HCT116 (cell line): ENCODE measurements at regions not wholly inside any gene's neighbourhood (a gene's known extent, or its start where the extent isn't known, plus 50 kb on each side); places are given as distances from the start of the nearest gene placed in this dataset.

Experiments
- ATAC-seq: fragments of 200-7000 bp; cut with Tn5 transposase; 2 replicates; pipeline ENCODE4 v1.9.1; 2020; ENCODE audit warnings: mild to moderate bottlenecking, moderate library complexity
- BruUV-seq: library from RNA; stranded (reverse); fragments of 400-500 nt; replicated peaks from 2 replicates; lab custom pipeline; 2021; lab: Mats Ljungman, UMichigan
- CTCF ChIA-PET: fragments of 300-600 bp; sonication (Branson Sonifier 250); formaldehyde crosslinking; loops from one replicate; lab custom pipeline; 2021; ENCODE audit warnings: antibody characterized with exemption; lab: Charles Lee
- POLR2A ChIA-PET: fragments of 300-600, 350-600 bp; sonication (Branson Sonifier 250); formaldehyde crosslinking; loops from one replicate; lab custom pipeline; 2021; ENCODE audit warnings: antibody characterized with exemption; lab: Charles Lee
- RAD21 ChIA-PET, 2 experiments: fragments of 300-600 bp; sonication (Branson Sonifier 250); formaldehyde crosslinking; loops; one replicate each; lab custom pipeline; 2023; ENCODE audit warnings: low total read pairs in 2 of 2; ENCODE audit not compliant: uncharacterized antibody in 2 of 2, unreplicated experiment in 2 of 2, low non-redundant PET in 1 of 2; lab: Charles Lee
- DNase-seq: peaks from one replicate; pipeline ENCODE4 v3.0.0-alpha.2; 2010; ENCODE audit warnings: low read depth, low spot score
- H2AFZ ChIP-seq: fragments of 200-600 bp; shearing (Covaris generic), sonication (generic); 2 replicates; pipeline ENCODE4 v1.6.1; 2017; ENCODE audit warnings: low read depth, mixed run types, mixed read lengths, antibody characterized with exemption, low read length; ENCODE audit not compliant: poor library complexity, severe bottlenecking
- H3K27ac ChIP-seq: 2 replicates; pipeline ENCODE4 v1.5.1; 2012; ENCODE audit warnings: low read depth, low read length
- H3K27me3 ChIP-seq: fragments of 200-600 bp; sonication (generic); 2 replicates; pipeline ENCODE4 v1.6.1; 2016; ENCODE audit warnings: mixed run types, low read length, mixed read lengths; ENCODE audit not compliant: insufficient read depth
- H3K36me3 ChIP-seq, 2 experiments: fragments of 200-500 bp in 1 of 2; fragments of 200-600 bp in 1 of 2; sonication (Bioruptor generic) in 1 of 2; sonication (generic) in 1 of 2; 2 replicates each; pipeline versions ENCODE4 v1.5.1 to v1.6.1; 2014 to 2016; ENCODE audit warnings: low read length in 2 of 2, inconsistent platforms in 1 of 2, mixed read lengths in 1 of 2, mixed run types in 1 of 2; ENCODE audit not compliant: insufficient read depth in 2 of 2, control insufficient read depth in 1 of 2
- H3K4me1 ChIP-seq, 2 experiments: fragments of 200-600 bp in 1 of 2; sonication (generic) in 1 of 2; 2 replicates each; pipeline versions ENCODE4 v1.5.1 to v1.6.1; 2012 to 2017; ENCODE audit warnings: low read length in 2 of 2, inconsistent platforms in 1 of 2, mild to moderate bottlenecking in 1 of 2, mixed read lengths in 1 of 2, mixed run types in 1 of 2, moderate library complexity in 1 of 2; ENCODE audit not compliant: insufficient read depth in 2 of 2, control insufficient read depth in 1 of 2
- H3K4me2 ChIP-seq: fragments of 200-600 bp; sonication (generic); 2 replicates; pipeline ENCODE4 v1.6.1; 2017; ENCODE audit warnings: mixed run types, low read length, mixed read lengths
- H3K4me3 ChIP-seq, 2 experiments: fragments of 200-600 bp in 1 of 2; sonication (generic) in 1 of 2; replicated peaks in 1 of 2; 2 replicates each; pipeline ENCODE4 v1.5.1; 2011 to 2016; ENCODE audit warnings: low read length in 2 of 2, control low read depth in 1 of 2, low read depth in 1 of 2, mild to moderate bottlenecking in 1 of 2, mixed read lengths in 1 of 2, mixed run types in 1 of 2
- H3K79me2 ChIP-seq: fragments of 200-600 bp; sonication (generic); 2 replicates; pipeline ENCODE4 v1.6.1; 2017; ENCODE audit warnings: mild to moderate bottlenecking, mixed run types, low read length, moderate library complexity, mixed read lengths; ENCODE audit not compliant: insufficient read depth
- H3K9ac ChIP-seq: fragments of 200-600 bp; sonication (generic); 2 replicates; pipeline ENCODE4 v1.6.1; 2016; ENCODE audit warnings: low read length, mixed read lengths
- H3K9me2 ChIP-seq: fragments of 200-600 bp; sonication (generic), shearing (Covaris generic); 2 replicates; pipeline ENCODE4 v1.6.1; 2017; ENCODE audit warnings: mixed run types, mild to moderate bottlenecking, moderate library complexity; ENCODE audit not compliant: insufficient read depth
- H3K9me3 ChIP-seq, 2 experiments: fragments of 200-500 bp in 1 of 2; fragments of 200-600 bp in 1 of 2; sonication (Bioruptor generic) in 1 of 2; sonication (generic) in 1 of 2; 2 replicates each; pipeline ENCODE4 v1.6.1; 2014 to 2017; ENCODE audit warnings: low read length in 2 of 2, mixed read lengths in 2 of 2, inconsistent platforms in 1 of 2, low read depth in 1 of 2, mild to moderate bottlenecking in 1 of 2, mixed run types in 1 of 2, moderate library complexity in 1 of 2; ENCODE audit not compliant: control insufficient read depth in 1 of 2, insufficient read depth in 1 of 2
- H4K20me1 ChIP-seq: fragments of 200-600 bp; sonication (generic), shearing (Covaris generic); 2 replicates; pipeline ENCODE4 v1.6.1; 2017; ENCODE audit warnings: mixed run types, mild to moderate bottlenecking, moderate library complexity; ENCODE audit not compliant: insufficient read depth
- CBX3 ChIP-seq: IDR thresholded peaks from 2 replicates; pipeline ENCODE4 v1.6.1; 2012; ENCODE audit warnings: low read depth
- CEBPB ChIP-seq: IDR thresholded peaks from 2 replicates; pipeline ENCODE4 v1.6.1; 2012; ENCODE audit warnings: low read depth
- EGR1 ChIP-seq: IDR thresholded peaks from 2 replicates; pipeline ENCODE4 v1.6.1; 2012; ENCODE audit warnings: low read depth
- ELF1 ChIP-seq: IDR thresholded peaks from 2 replicates; pipeline ENCODE4 v1.6.1; 2012; ENCODE audit warnings: low read depth, borderline replicate concordance
- EZH2 ChIP-seq: fragments of 200-600 bp; sonication (generic); IDR thresholded peaks from 2 replicates; pipeline ENCODE4 v1.6.1; 2017; ENCODE audit warnings: antibody characterized with exemption, mixed run types
- JUND ChIP-seq: IDR thresholded peaks from 2 replicates; pipeline ENCODE4 v1.6.1; 2012
- POLR2AphosphoS5 ChIP-seq: IDR thresholded peaks from 2 replicates; pipeline ENCODE4 v1.6.1; 2011; ENCODE audit warnings: mild to moderate bottlenecking, low read depth, low read length, moderate library complexity
- RAD21 ChIP-seq: IDR thresholded peaks from 2 replicates; pipeline ENCODE4 v1.6.1; 2012; ENCODE audit warnings: low read depth, mild to moderate bottlenecking
- SIN3A ChIP-seq: IDR thresholded peaks from 2 replicates; pipeline ENCODE4 v1.6.1; 2012; ENCODE audit warnings: low read depth
- TCF7L2 ChIP-seq: IDR thresholded peaks from 2 replicates; pipeline ENCODE4 v1.7.0; 2011; ENCODE audit warnings: borderline replicate concordance, inconsistent platforms; ENCODE audit not compliant: insufficient read depth, insufficient read length; ENCODE audit errors: extremely low read depth
- ZBTB33 ChIP-seq: IDR thresholded peaks from 2 replicates; pipeline ENCODE4 v1.6.1; 2011; ENCODE audit warnings: mild to moderate bottlenecking, low read length, moderate library complexity; ENCODE audit not compliant: insufficient replicate concordance; ENCODE audit errors: extremely low read depth
- ZNF274 ChIP-seq: fragments of 200-500 bp; sonication (Bioruptor generic); IDR thresholded peaks from 2 replicates; pipeline ENCODE4 v1.6.1; 2014; ENCODE audit warnings: mild to moderate bottlenecking, low read depth, low read length, inconsistent platforms
- intact Hi-C: fragments of 100-400 bp; cut with micrococcal nuclease; formaldehyde crosslinking; loops from 2 replicates; pipeline ENCODE4 v1.10.0; 2022
- TF ChIP-seq, protein P1 (sequence below): IDR thresholded peaks from 2 replicates; pipeline ENCODE4 v1.6.1; 2012
- TF ChIP-seq, protein P2 (sequence below): IDR thresholded peaks from 2 replicates; pipeline ENCODE4 v1.6.1; 2012
- TF ChIP-seq, protein P3 (sequence below): IDR thresholded peaks from 2 replicates; pipeline ENCODE4 v1.6.1; 2012; ENCODE audit warnings: low read depth

DNA sequence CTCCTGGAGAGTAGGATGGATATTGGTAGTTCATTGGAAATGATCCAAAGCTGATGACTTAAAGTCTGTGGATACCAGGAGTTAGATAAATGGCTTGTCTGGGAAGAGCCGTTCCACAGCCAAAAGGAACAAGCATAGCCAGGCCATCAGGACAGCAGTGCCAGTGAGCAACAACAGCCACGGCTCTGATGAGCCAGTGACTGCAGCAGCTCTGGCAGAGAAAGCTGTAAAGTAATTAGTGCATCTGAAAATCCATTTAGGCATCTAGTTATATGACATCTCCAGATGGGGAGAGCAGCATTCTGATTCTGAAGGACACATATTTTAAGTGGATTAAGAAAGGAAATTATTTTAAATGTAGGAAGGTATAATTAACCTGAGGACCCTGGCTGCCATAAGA, 256.2 kb upstream of the PLXNA2 start:
- RAD21 ChIA-PET, result no interaction called here
- no peak for DNase-seq

More for the DNA sequence above, 256.2 kb upstream of the PLXNA2 start:
- Histone ChIP-seq H3K9me2 (no peaks in the 10 kb centered on the region), H3K36me3 (no peaks in the 10 kb centered on the region), H3K79me2 (no peaks in the 10 kb centered on the region), H3K9me3 (no peaks in the 10 kb centered on the region), H3K27me3 (no peaks in the 10 kb centered on the region; the same call in 1 of the 2 replicates), H3K4me3 (no peak overlapping the region), H3K27ac (no peak overlapping the region), H3K4me1 (no peaks in the 10 kb centered on the region), H3K9ac (no peak overlapping the region), H2AFZ (no peak overlapping the region), H3K4me2 (no peak overlapping the region), H4K20me1 (no peaks in the 10 kb centered on the region)
- intact Hi-C loops, result no loop called here
- TF ChIP-seq ELF1, result no peak
- TF ChIP-seq POLR2AphosphoS5, result no peak
- TF ChIP-seq, protein P1, sequence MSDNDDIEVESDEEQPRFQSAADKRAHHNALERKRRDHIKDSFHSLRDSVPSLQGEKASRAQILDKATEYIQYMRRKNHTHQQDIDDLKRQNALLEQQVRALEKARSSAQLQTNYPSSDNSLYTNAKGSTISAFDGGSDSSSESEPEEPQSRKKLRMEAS, result no peak
- no peak for TF ChIP-seq ZBTB33
- no peak for TF ChIP-seq RAD21
- no peak for TF ChIP-seq EZH2
- TF ChIP-seq, protein P2, sequence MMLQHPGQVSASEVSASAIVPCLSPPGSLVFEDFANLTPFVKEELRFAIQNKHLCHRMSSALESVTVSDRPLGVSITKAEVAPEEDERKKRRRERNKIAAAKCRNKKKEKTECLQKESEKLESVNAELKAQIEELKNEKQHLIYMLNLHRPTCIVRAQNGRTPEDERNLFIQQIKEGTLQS, result no peak
- no peak for TF ChIP-seq ZNF274
- TF ChIP-seq, protein P3, sequence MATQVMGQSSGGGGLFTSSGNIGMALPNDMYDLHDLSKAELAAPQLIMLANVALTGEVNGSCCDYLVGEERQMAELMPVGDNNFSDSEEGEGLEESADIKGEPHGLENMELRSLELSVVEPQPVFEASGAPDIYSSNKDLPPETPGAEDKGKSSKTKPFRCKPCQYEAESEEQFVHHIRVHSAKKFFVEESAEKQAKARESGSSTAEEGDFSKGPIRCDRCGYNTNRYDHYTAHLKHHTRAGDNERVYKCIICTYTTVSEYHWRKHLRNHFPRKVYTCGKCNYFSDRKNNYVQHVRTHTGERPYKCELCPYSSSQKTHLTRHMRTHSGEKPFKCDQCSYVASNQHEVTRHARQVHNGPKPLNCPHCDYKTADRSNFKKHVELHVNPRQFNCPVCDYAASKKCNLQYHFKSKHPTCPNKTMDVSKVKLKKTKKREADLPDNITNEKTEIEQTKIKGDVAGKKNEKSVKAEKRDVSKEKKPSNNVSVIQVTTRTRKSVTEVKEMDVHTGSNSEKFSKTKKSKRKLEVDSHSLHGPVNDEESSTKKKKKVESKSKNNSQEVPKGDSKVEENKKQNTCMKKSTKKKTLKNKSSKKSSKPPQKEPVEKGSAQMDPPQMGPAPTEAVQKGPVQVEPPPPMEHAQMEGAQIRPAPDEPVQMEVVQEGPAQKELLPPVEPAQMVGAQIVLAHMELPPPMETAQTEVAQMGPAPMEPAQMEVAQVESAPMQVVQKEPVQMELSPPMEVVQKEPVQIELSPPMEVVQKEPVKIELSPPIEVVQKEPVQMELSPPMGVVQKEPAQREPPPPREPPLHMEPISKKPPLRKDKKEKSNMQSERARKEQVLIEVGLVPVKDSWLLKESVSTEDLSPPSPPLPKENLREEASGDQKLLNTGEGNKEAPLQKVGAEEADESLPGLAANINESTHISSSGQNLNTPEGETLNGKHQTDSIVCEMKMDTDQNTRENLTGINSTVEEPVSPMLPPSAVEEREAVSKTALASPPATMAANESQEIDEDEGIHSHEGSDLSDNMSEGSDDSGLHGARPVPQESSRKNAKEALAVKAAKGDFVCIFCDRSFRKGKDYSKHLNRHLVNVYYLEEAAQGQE, result no peak
- no peak for TF ChIP-seq CBX3
- TF ChIP-seq SIN3A, result no peak
- TF ChIP-seq JUND, result no peak
- no peak for TF ChIP-seq TCF7L2
- TF ChIP-seq CEBPB, result no peak
- no peak for TF ChIP-seq EGR1
- no TSS peak for BruUV-seq
- ChIA-PET POLR2A (no interaction called here), CTCF (no interaction called here)
- no peak for ATAC-seq
